Kidney epithelial cell (primary cell): ENCODE measurements at regions not wholly inside any gene's neighbourhood (a gene's known extent, or its start where the extent isn't known, plus 50 kb on each side); places are given as distances from the start of the nearest gene placed in this dataset.

Experiments used
- DNase-seq: peaks from one replicate; pipeline ENCODE4 v3.0.0-alpha.2; 2010; ENCODE audit warnings: low read depth
- H3K27me3 ChIP-seq: 2 replicates; pipeline ENCODE4 v1.6.0; 2011; ENCODE audit warnings: low read length; ENCODE audit not compliant: control insufficient read depth, insufficient read depth
- H3K36me3 ChIP-seq: 2 replicates; pipeline ENCODE4 v1.5.1; 2011; ENCODE audit warnings: low read length; ENCODE audit not compliant: control insufficient read depth, insufficient read depth
- H3K4me3 ChIP-seq: 2 replicates; pipeline ENCODE4 v1.5.1; 2011; ENCODE audit warnings: low read depth, mild to moderate bottlenecking, control low read depth, low read length
- TF ChIP-seq, protein P1 (sequence below): IDR thresholded peaks from 2 replicates; pipeline ENCODE4 v1.5.1; 2011; ENCODE audit warnings: mild to moderate bottlenecking, moderate library complexity, low read length, control low read depth, inconsistent platforms; ENCODE audit not compliant: insufficient read depth, poor library complexity, severe bottlenecking

DNA sequence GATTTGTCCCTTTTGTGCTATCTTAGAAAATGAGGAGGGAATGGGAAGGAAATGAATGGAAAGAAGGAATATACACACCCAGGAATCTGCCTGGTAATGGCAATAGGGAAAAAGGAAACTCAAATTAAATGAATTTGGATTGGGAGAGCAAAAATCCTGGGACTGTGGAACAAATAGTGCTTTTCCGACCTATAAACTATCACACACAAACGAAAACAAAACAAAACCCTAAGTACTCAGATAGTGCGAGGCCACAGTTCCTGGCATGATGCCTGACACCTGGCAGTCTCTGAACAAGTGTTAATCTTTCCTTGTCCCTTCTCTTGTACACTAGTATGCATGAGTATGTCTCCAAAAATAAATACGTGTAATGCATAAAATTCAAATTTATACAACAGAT is 319.8 kb upstream of the SPAG17 start:
- H3K27me3 ChIP-seq: no peaks in the 10 kb centered on the region
- H3K36me3 ChIP-seq: no peaks in the 10 kb centered on the region
- TF ChIP-seq, protein P1, sequence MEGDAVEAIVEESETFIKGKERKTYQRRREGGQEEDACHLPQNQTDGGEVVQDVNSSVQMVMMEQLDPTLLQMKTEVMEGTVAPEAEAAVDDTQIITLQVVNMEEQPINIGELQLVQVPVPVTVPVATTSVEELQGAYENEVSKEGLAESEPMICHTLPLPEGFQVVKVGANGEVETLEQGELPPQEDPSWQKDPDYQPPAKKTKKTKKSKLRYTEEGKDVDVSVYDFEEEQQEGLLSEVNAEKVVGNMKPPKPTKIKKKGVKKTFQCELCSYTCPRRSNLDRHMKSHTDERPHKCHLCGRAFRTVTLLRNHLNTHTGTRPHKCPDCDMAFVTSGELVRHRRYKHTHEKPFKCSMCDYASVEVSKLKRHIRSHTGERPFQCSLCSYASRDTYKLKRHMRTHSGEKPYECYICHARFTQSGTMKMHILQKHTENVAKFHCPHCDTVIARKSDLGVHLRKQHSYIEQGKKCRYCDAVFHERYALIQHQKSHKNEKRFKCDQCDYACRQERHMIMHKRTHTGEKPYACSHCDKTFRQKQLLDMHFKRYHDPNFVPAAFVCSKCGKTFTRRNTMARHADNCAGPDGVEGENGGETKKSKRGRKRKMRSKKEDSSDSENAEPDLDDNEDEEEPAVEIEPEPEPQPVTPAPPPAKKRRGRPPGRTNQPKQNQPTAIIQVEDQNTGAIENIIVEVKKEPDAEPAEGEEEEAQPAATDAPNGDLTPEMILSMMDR: no peak
- no peak for DNase-seq
- H3K4me3 ChIP-seq: no peak overlapping the region

DNA sequence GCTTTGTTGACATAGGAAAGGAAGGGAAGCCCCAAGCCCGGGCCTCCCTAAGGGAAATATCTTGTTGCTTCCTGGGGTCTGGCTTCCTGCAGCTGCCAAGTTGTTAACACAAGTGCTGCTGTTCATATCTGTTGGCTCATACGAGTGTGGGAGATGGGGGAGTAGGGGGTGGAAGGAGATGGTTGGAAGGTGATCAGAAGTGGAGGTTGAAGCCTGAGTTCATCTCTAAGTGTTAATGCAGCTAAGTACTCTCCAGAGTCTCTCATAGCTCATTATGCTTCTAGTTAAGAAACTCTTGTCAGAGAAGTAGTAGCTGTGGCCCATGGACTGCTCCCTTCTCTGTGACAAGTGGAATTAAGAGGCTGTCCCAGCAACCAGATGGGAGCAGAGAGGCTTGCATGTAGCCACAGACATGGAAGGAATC is 319.2 kb upstream of the SPAG17 start:
- no peaks in the 10 kb centered on the region for H3K27me3 ChIP-seq
- TF ChIP-seq, protein P1: no peak
- H3K36me3 ChIP-seq: no peaks in the 10 kb centered on the region
- no peak for DNase-seq
- no peak overlapping the region for H3K4me3 ChIP-seq

DNA sequence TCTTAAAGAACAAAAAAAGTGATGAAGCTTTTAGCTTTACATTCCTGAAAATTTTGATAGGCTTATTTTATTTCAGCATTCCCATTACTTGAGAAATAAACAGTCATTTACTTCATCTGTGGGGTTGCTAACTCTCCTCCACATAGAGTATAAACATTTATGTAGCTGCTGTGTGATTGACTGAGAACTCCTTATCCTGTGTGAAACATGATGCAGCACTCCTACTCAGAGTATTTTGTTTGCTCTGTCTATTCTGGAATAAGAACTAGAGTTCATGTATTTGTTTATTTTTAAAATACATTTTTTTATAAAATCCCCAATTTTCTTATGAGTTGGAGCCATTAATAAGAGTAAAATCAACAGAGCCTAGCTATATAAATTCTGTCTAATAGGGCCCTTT is 318.7 kb upstream of the SPAG17 start:
- no peak for DNase-seq
- TF ChIP-seq, protein P1: no peak
- Histone ChIP-seq H3K4me3 (no peak overlapping the region), H3K27me3 (no peaks in the 10 kb centered on the region), H3K36me3 (no peaks in the 10 kb centered on the region)

DNA sequence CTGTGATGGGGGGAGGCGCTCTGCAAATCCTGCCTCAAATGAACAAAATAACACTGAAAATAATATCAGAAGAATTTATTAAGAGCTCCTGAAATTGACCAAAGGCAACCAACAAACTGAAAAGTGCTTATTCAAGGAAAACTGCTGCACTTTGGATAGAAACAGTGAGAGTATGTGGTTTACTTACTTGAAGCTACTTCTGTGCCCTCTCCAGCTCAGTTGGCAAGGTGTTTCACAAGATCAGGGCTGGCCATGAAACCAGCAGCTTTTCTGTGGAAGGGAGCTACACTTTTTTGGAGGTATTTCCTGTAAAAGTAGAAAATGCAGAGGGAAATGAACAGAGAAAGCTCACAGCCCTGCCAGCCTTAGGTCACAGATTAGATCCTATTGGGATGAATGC is 310.0 kb upstream of the SPAG17 start:
- no peak for DNase-seq
- Histone ChIP-seq H3K4me3 (no peak overlapping the region), H3K27me3 (no peaks in the 10 kb centered on the region), H3K36me3 (no peaks in the 10 kb centered on the region)
- TF ChIP-seq, protein P1: no peak

DNA sequence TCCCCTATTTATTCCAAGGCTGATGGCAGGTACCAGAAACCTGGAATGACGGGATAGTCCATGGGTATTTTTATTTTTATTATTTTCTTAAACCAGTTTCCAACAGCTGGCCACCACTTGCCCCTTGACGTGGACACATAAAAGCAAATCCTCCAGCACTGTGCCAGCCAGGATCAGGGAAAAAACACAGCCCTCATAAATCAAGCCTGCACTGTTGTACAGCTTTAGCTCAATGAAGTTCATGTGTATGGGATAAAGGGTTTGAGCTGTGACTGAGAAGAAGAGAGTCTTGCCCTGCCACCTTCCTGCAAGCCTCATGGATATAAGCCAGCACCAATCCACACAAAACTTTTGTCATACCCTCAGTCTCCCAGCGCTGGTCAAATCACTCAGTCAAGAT is 303.8 kb upstream of the SPAG17 start:
- Histone ChIP-seq H3K27me3 (no peaks in the 10 kb centered on the region), H3K4me3 (no peak overlapping the region), H3K36me3 (no peaks in the 10 kb centered on the region)
- TF ChIP-seq, protein P1: no peak
- DNase-seq: no peak

DNA sequence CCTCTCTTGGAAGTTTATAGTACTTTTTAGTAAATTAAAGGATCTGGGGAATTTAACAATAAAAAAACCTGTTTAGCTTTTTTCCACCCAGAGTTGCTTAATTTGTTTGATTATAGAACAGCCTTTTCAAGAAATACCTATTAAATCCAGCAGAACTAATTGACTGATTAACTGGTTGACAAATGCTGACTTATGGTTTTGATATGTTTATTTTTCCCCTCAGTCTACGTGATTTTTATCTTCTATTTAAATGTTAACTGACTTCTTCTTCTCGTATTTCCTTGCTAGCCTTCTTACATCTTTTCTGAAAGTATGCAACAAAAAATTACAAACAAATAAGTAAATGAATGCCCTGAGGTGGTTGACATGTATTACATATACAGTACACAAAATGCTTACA is 302.9 kb upstream of the SPAG17 start:
- Histone ChIP-seq H3K27me3 (no peaks in the 10 kb centered on the region), H3K4me3 (no peak overlapping the region), H3K36me3 (no peaks in the 10 kb centered on the region)
- no peak for DNase-seq
- TF ChIP-seq, protein P1: no peak
